Esophagus squamous epithelium (tissue), 5 donors: ENCODE measurements at regions not wholly inside any gene's neighbourhood (a gene's known extent, or its start where the extent isn't known, plus 50 kb on each side); places are given as distances from the start of the nearest gene placed in this dataset.

ENCODE experiments used
- DNase-seq: peaks from one replicate; lab custom pipeline; 2025; lab: John Stamatoyannopoulos, UW
- H3K27ac ChIP-seq, 4 donors: fragments of 200-600 bp; sonication (generic); one replicate each; pipeline ENCODE4 v1.5.1; 2016 to 2019; ENCODE audit warnings: mild to moderate bottlenecking in 1 of 4
- H3K27me3 ChIP-seq, 4 donors: fragments of 200-600 bp; sonication (generic); 1 replicate in 3 of 4; 2 replicates in 1 of 4; pipeline versions ENCODE4 v1.5.1 to v1.6.0; 2017 to 2021; ENCODE audit warnings: antibody characterized with exemption in 1 of 4
- H3K36me3 ChIP-seq, 3 donors: fragments of 200-600 bp; sonication (generic); one replicate each; pipeline ENCODE4 v1.5.1; 2016 to 2019
- H3K4me1 ChIP-seq, 3 donors: fragments of 200-600 bp; sonication (generic); one replicate each; pipeline ENCODE4 v1.5.1; 2017 to 2019
- H3K4me3 ChIP-seq, 4 donors: fragments of 200-600 bp; sonication (generic); 1 replicate in 3 of 4; 2 replicates in 1 of 4; pipeline ENCODE4 v1.5.1; 2016 to 2019; ENCODE audit warnings: mild to moderate bottlenecking in 2 of 4, moderate library complexity in 1 of 4
- H3K9me3 ChIP-seq, 3 donors: fragments of 200-600 bp; sonication (generic); one replicate each; pipeline ENCODE4 v1.5.1; 2016 to 2019
- POLR2A ChIP-seq, 4 donors: fragments of 450-650 bp; IDR thresholded peaks; one replicate each; pipeline ENCODE4 v1.6.1; 2017; ENCODE audit warnings: antibody characterized with exemption in 4 of 4, mild to moderate bottlenecking in 4 of 4, moderate library complexity in 3 of 4
- WGBS, 2 donors: methylation state at CpG; one replicate each; pipeline ENCODE4 v1.1.5; 2018; 5-methylcytosine and 5-hydroxymethylcytosine counted together
- intact Hi-C: fragments of 100-400 bp; cut with DNase I; formaldehyde crosslinking; loops from one replicate; pipeline ENCODE4 v1.15.0; 2022
- TF ChIP-seq, protein P1 (sequence below), 6 experiments: fragments of 450-650 bp in 4 of 6; fragments of 200-600 bp in 2 of 6; sonication (generic) in 2 of 6; IDR thresholded peaks; one replicate each; pipeline ENCODE4 v1.5.1; 2016 to 2019; ENCODE audit warnings: antibody characterized with exemption in 6 of 6, mild to moderate bottlenecking in 4 of 6, moderate library complexity in 4 of 6
- donor health status: DM: yes; HTN: yes; CAD: no.

DNA sequence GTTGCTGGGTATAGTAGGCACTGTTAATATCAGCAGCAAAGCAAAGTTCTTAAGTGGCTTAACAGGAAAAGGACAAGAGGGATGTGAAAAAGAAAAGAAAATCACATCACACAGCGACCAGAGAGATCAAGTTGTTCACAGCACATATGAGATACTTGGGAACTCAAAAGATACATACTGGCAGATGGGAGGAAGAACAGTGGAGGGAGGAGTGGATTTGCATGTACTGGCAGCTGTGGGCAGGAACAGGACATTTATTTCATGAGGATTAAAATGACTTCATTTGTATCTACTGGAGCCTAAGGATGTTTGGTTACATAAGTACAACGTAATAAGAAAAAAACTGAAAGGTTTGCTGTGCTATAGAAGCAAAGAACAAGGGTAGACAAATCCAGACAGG is 136.5 kb upstream of the IFNG-AS1 start:
- TF ChIP-seq, protein P1, sequence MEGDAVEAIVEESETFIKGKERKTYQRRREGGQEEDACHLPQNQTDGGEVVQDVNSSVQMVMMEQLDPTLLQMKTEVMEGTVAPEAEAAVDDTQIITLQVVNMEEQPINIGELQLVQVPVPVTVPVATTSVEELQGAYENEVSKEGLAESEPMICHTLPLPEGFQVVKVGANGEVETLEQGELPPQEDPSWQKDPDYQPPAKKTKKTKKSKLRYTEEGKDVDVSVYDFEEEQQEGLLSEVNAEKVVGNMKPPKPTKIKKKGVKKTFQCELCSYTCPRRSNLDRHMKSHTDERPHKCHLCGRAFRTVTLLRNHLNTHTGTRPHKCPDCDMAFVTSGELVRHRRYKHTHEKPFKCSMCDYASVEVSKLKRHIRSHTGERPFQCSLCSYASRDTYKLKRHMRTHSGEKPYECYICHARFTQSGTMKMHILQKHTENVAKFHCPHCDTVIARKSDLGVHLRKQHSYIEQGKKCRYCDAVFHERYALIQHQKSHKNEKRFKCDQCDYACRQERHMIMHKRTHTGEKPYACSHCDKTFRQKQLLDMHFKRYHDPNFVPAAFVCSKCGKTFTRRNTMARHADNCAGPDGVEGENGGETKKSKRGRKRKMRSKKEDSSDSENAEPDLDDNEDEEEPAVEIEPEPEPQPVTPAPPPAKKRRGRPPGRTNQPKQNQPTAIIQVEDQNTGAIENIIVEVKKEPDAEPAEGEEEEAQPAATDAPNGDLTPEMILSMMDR (IDR thresholded peaks at IDR 0.05): no peak
- no peak for TF ChIP-seq POLR2A (IDR thresholded peaks at IDR 0.05)
- no peak for DNase-seq
- no peak overlapping the region for H3K4me3 ChIP-seq
- WGBS, 2 donors: 41 to 52% methylated on average over 2 of the region's 2 CpGs
- H3K27ac ChIP-seq: no peak overlapping the region
- no peaks in the 10 kb centered on the region for H3K36me3 ChIP-seq
- intact Hi-C loops: no loop called here
- no peaks in the 10 kb centered on the region for H3K27me3 ChIP-seq
- H3K4me1 ChIP-seq: no peaks in the 10 kb centered on the region
- H3K9me3 ChIP-seq: no peaks in the 10 kb centered on the region

DNA sequence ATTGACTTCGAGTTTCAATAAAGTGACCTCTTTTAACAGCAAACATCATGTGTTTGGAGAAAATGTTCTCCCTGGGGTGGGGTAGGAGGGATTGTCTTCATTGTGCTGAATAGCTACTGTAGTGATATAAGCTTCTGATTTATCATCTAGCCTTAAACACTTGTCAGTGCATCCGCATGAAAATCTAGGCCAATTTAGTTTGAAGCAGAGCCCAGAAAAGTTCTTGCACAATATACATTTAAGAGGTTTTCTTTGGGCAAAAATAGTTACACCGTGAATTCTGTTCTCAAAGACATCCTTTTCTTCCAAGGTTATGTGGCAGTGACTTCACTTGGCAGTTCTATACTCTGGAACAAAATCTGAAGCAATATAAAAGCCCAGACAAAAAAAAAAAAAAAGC is 136.0 kb upstream of the IFNG-AS1 start:
- Histone ChIP-seq H3K36me3 (no peaks in the 10 kb centered on the region), H3K27me3 (no peaks in the 10 kb centered on the region), H3K4me1 (no peaks in the 10 kb centered on the region), H3K4me3 (no peak overlapping the region), H3K9me3 (no peaks in the 10 kb centered on the region), H3K27ac (no peak overlapping the region)
- 24 to 37% methylated on average over 3 of the region's 3 CpGs for WGBS, 2 donors
- no peak for DNase-seq
- intact Hi-C loops: no loop called here
- TF ChIP-seq, protein P1 (IDR thresholded peaks at IDR 0.05): no peak
- no peak for TF ChIP-seq POLR2A (IDR thresholded peaks at IDR 0.05)

DNA sequence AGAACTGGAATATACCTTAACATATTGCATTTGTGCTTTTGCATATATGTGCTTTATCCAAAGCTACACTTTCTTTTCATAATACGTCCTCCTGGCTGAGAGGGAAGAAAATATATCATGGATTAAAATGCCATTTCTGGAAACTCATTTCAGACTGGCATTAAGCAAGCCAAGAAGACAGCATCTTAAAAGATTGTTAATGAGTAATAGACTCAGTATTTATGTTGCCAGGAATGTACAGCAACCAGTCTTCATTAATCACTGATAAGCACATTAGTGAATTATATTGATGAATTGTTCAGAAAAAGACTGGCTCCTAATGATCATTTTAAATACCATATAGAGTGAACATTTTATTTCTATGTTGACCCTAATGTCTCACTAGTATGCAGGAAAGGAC is 134.9 kb upstream of the IFNG-AS1 start:
- Histone ChIP-seq H3K27ac (no peak overlapping the region), H3K4me1 (no peaks in the 10 kb centered on the region), H3K36me3 (no peaks in the 10 kb centered on the region), H3K27me3 (no peaks in the 10 kb centered on the region), H3K4me3 (no peak overlapping the region), H3K9me3 (no peaks in the 10 kb centered on the region)
- intact Hi-C loops: no loop called here
- DNase-seq: no peak
- TF ChIP-seq, protein P1 (IDR thresholded peaks at IDR 0.05): no peak
- TF ChIP-seq POLR2A (IDR thresholded peaks at IDR 0.05): no peak
- 24 to 52% methylated on average over 1 of the region's 1 CpG for WGBS, 2 donors

DNA sequence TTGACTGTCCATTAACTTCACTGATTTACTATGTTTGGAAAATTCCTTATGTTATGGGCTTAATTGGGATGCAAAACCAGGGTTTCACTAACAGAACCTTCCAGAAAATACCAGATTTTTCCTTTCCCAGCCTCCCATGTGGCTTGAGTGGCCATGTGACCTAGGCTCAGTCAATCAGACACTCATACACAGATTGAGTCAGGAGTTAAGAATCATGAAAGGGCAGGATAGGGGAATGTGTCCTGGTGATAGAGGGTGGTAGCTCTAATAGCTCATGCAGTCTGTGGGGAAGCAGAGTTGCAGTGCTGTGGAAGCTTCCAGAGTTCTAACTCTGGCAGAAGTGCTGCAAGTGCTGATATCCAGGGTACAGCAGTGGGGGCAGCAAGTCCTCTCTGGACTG is 134.1 kb upstream of the IFNG-AS1 start:
- H3K27me3 ChIP-seq: no peaks in the 10 kb centered on the region
- no peak overlapping the region for H3K4me3 ChIP-seq
- no peaks in the 10 kb centered on the region for H3K4me1 ChIP-seq
- H3K27ac ChIP-seq: no peak overlapping the region
- no peak for DNase-seq
- intact Hi-C loops: no loop called here
- H3K36me3 ChIP-seq: no peaks in the 10 kb centered on the region
- no peaks in the 10 kb centered on the region for H3K9me3 ChIP-seq
- no peak for TF ChIP-seq POLR2A (IDR thresholded peaks at IDR 0.05)
- TF ChIP-seq, protein P1 (IDR thresholded peaks at IDR 0.05): no peak

DNA sequence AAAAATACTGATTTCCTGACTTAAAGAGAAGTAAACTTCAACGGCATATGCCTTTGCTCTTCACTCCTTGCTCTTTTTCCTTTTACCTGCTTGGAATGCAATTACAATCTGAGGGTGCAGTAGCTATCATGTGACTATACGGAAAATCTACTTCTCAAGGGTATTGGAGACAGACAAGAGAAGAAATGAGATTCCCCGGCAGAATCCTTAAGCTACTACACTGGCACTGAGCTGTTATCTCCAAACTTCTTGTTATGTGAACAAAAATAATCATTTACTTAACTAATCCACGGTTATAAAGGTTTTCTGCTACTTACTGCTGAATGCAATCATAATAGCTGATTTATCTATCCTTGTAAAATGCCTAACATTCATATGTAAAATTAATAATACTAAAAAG is 118.0 kb upstream of the IFNG-AS1 start:
- no peak for DNase-seq
- Histone ChIP-seq H3K4me1 (no peaks in the 10 kb centered on the region), H3K27ac (no peak overlapping the region), H3K27me3 (peaks cover 0 to 5% (median 0%) of the 10 kb centered on the region in 4 donors), H3K36me3 (no peaks in the 10 kb centered on the region), H3K9me3 (no peaks in the 10 kb centered on the region), H3K4me3 (no peak overlapping the region)
- intact Hi-C loops: no loop called here
- 63 to 70% methylated on average over 4 of the region's 4 CpGs for WGBS, 2 donors
- TF ChIP-seq POLR2A (IDR thresholded peaks at IDR 0.05): no peak
- TF ChIP-seq, protein P1 (IDR thresholded peaks at IDR 0.05): no peak
